Stimulated activated CD4-positive, alpha-beta T cell treated with anti-CD3 and anti-CD28 coated beads, TNF-alpha, amount 100 ng/mL, for 24 hours (primary cell): ENCODE measurements at regions not wholly inside any gene's neighbourhood (a gene's known extent, or its start where the extent isn't known, plus 50 kb on each side); places are given as distances from the start of the nearest gene placed in this dataset.

ENCODE experiments used
- DNase-seq, 3 experiments: peaks; one replicate each; pipeline ENCODE4 v3.0.0-alpha.2; 2020; ENCODE audit warnings: low read depth in 3 of 3

DNA sequence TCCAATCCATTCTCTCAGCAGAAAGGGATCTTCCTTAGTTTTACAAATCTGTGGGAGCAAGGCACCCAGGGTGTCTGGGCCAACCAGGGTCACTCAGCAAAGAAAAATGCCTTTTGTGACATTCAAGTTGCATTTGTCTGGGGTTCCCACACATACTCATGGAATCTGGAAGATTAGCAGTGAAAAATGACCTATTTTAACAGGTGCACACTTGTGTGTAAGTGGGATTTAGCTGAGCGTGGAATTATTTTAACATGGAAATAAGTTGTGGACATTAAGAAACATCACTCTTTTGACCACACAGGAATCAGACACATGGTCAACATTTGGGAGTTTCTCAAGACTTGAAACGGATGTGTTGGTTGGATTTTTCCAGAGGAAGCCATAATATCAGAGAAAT lies 234.9 kb downstream of the OPA1 start:
- no peak for DNase-seq

DNA sequence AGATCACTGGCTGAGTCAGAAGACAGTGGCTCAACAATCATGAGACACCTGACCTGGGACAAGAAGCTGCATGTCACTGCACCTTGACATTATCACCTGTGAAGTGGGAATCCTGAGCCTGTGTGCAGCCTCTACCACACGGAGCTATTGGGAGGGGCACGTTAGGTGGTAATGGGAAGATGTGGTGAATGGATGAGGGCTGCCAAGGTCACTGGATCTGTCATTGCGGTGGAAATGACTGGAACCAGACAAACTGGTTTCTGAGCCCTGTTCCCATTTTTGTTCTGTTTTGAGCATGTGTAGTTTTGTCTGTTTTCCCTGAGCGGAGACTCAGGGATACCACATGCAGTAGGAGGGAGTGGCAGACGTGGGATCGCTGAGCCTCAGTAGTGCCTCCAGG lies 235.5 kb downstream of the OPA1 start:
- DNase-seq = no peak

DNA sequence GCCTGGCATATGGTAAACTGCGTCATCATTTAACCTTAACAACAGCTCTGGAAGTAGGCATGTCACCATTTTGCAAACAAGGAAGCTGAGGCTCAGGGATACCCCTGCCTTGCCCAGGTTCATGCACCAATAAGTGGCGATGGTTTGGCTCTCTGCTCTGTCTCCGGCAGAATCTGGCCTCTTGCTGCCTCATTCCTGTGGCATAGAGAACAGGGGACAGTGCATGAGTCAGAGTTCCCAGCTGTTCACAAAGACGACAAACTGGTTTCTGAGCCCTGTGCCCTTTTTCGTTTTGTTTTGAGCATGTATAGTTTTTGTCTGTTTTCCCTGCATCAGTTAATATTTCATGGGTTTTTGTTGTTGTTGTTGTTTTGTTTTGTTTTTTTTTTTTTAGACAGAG lies 236.8 kb downstream of the OPA1 start:
- DNase-seq = no peak

DNA sequence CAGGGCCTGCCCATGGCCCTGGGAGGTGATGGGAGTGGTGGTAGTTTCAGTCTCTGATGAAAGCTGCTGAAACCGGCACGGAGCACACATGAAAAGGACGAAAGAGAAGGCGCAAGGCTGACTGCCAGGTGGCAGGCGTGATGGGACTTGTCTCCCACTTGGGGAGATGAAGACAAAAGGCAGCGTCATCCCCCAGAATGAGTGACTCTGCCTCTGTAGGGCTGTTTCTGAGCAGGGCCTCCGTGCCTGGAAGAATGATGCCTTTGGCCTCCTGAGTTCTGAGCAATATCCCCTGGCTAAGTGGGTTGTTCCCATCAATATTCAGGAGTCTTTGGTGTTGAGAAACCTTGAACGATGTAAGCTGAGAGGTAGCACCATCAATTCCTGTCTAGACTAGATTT lies 237.8 kb downstream of the OPA1 start:
- DNase-seq = no peak

DNA sequence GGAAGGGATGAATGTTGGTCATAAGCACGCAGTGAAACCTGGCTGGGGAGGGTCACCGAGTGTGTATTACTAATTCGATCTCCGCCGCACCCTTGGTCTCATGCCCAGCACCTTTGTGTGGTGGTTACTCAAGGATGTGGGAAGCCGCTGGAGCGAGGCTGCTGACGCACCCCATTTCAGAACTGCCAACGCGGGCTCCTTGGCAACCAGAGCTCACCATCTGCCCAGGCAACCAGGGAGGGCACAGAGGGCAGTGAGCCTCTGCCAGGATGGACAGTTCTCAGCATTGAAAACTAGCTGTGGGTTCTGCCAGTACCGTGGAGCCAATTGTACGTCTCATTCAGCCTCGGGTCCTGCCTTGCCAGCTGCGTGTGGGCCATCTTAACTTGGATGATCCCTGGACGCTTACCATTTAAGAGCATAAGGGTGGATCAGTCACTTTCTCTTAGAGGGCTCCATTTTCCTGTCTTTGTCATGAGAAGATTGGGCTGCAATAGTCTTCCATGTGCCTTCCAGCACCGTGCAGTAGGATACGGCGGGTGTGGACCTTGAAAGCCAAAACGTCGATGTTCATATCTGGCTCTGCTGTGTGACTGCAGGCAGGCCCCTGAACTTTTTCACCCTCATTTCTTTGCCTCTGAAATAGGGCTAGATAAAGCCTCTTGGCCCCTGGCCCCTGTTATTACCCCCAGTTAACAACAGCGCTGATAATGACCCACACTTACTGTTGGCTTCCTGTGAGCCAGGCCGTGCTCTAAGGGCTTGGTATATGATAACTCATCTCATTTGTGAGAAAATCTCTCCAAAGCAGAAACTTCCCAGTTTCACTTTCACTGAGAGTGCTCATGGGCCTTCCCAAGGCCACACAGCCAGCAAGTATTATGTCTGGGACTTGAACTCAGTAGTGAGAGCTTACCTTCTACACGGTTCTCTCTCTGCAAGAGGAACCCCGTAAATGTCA lies 238.8 kb downstream of the OPA1 start:
- no peak for DNase-seq

DNA sequence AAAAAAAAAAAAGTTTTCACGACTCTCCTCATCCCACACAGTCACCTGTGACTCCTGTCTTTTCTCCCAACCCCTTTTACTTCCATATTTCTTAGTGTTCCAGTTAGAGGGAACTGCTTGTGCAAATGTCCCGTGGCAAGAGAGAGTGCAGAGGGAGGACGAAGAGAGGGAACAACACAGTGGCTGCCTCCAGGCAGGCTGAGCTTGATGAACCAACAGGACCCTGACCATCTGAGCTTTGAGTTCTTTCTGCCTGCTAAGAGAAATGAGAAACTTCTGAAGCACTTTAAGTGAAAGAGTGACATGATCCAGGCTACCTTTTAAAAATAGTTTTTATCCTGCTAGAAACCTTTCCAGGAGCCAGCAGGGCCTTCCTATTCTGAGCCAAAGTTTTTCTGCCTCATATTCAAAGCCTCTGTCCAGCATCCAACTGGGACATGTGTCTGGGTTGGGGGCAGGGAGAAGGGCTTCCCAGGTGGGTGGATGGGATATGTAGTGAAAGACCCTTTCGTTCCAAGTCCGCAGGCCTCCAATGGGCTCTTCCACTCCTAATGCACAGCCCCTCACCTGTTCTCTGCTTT lies 239.9 kb downstream of the OPA1 start:
- DNase-seq = no peak

DNA sequence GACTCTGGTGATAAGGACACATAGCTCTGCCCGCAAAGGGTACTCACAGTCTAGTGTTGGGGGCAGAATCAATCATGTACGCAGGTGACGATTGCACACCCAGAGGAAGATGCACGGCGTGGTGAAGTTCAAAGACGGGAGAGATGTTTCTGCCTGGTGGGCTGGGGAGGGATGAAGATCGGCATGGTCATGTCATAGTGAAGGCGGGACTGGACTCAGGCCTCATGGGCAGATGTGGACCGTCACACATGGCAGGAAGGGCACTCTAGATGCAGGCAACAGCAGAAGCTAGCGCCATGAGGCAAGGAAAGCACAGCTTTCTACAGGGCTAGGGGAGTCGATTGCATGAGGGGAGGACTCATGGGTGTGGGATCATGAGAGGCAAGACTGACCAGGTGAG lies 240.6 kb downstream of the OPA1 start:
- DNase-seq = no peak

DNA sequence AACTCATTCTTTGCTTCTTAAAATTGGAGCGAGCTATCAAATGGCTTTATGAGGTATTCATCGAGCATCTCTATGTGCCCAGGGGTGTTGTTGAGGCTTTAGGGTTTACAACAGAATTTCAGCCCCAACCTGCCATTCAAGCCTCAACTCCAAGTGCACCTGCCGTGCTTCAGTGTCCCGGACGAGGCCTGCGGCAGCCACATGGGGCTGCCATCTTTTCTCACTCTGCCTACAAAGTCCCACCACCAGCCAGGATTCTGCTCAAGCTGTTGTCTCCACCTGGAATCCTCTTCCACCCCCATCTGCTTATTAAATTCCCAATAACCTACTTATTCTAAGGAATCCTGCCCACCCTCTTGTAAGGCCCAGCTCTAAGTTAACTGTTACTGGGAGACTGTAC lies 242.4 kb downstream of the OPA1 start:
- DNase-seq = no peak

DNA sequence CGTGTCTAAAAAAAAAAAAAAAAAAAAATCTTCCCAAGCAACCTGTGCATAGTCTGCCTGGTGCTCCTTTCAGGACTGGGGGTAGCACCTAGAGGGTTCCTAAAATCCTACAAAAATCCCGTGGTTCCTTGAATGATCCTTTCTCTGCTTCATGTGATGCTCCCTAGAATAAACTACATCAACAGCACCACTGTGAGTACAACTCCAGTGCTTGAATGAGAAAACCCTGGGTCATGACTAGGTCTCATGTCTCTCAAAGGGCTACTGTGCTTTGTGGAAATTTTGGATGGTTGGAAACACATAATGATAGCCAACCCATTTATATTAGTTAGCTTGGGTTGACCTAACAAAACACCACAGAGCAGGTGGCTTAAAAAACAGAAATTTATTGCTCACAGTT lies 243.5 kb downstream of the OPA1 start:
- DNase-seq = no peak

DNA sequence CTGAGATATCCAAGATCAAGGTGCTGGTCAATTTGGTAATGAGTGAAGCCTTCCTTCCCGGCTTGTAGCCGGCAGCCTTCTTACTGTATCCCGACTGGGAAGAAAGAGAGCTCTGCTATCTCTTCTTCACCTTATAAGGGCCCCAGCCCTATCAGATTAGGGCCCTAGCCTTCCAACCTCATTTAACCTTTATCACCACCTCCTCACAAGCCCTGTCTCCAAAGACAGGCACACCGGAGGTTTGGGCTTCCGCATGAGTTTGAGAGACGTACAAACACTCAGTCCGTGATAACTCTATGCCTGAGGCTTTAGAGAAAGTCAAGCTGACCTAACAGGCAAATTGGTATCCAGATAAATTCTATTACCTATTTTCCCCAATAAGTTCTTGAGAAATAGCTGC lies 243.9 kb downstream of the OPA1 start:
- no peak for DNase-seq

DNA sequence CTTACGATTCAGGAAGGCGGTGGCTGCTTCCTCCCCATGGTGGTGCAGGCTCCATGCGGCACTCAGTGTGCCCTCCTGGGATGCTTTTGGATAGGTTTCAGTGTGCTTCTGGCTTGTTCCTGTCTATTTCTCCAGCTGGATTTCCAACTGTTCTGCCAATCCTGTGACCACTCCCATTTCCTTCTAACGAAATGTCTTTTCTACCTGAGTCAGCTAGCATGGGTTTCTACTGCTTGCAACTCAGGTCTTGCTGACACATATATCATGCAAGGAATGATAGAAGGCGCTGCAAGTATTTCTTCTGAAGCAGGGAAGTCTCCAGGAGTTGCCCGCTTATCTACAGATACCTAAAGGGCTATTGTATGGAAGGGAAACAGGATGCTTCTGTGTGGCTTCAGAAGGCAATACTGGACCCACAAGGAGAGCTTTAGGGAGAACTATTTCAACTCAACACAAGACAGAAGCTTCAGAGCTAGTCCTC lies 244.4 kb downstream of the OPA1 start:
- no peak for DNase-seq

DNA sequence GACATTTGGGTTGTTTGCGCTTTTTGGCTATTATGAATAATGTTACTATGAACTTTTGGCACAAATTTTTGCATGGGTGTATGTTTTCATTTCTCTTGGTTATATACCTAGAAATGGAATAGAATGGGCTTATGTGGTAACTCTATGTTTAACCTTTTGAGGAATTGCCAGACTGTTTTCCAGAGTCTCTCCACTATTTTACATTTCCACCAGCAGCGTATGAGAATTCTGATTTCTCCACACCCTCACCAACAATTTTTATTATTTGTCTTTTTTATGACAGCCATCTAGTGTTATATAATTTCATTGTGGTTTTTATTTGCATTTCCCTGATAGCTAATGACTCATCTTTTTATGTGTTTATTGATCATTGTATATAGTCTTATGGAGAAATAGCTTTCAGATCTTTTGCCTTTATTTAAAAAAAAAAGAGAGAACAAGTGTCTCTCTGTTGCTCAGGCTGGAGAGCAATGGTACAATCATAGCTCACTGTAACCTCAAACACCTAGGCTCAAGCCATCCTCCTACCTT lies 247.2 kb downstream of the OPA1 start:
- no peak for DNase-seq

DNA sequence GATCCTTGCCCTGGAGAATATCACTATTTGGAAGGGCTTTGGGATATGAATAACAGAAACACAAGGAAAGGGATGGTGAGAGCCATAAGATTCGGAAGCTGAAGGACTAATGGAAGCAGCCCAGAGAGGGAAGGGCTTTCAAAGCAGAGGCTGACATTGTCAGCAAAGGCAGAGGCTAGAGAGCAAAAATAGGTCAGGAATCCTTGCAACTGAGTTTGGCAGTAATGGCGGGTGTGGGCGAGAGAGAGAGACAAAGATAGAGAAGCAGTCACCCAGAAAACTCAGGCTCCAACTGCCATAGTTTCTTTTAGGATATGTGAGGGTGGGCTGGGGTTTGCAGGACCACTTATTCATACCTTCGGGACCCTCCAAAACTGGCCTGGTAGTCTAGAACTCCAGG lies 248.6 kb downstream of the OPA1 start:
- DNase-seq = no peak

DNA sequence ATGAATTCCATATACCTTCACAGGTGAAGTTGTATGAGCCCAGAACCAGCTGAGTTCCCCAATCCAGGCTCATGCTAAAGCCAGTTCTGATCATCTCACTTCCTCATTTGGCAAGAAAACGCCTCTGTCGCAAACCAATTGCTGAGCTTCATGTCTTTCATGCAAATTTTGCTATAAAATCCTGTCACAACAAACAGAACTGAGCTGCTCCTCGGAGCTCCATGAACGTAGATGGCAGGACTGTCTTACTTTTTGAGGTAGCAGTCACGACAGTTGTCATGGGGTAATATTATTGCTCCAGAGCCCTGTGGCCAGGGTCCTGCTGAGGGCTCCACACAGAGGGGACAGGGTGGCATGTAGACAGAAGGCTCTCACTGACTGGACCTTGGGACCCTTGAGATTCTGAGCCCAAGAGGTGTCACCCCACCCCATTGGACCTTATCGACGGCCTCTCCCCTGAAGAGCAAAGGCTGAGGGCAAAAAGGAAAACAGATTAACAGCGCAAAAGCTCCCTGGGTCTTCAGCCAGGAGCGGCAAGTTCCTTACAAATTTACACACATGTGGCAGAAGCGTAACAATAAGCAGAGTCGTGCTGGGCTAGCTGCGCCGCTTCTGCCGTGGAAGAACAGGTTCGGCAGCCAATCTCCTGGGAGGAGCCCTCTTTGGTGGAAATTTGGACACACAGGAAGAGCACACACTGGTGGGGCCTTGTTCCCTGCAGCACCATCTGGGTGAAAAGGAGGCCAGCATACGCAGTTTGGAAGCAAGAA lies 249.2 kb downstream of the OPA1 start:
- DNase-seq = no peak

DNA sequence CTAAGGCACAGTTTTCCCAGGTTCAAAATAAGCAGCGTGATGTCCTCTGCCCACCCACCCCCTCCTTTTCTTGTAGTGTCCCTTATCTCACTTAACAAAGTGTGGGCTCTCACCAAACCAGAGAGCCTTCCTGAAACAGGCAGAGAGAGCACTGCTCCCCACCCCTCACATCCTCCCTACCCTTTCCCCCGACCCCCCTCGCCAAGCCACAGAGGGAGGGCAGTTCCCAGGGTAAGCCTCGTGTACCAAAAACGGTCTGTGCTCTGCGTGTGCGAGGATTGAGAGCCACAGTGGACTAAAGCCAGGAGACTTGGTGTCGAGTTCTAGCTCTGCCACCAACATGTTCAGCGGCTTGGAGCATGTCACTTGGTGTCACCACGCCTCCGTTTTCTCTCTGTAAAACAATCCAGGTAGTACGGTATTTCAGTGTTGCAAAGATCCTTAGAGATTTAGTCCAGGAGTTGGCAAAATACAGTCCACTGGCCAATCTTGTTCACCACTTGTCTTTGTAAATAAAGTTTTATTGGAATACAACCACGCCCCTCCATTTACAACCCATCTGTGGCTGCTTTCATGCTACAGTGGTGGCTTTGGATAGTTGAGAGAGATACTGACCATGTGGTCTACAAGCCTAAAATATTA lies 249.9 kb downstream of the OPA1 start:
- no peak for DNase-seq

DNA sequence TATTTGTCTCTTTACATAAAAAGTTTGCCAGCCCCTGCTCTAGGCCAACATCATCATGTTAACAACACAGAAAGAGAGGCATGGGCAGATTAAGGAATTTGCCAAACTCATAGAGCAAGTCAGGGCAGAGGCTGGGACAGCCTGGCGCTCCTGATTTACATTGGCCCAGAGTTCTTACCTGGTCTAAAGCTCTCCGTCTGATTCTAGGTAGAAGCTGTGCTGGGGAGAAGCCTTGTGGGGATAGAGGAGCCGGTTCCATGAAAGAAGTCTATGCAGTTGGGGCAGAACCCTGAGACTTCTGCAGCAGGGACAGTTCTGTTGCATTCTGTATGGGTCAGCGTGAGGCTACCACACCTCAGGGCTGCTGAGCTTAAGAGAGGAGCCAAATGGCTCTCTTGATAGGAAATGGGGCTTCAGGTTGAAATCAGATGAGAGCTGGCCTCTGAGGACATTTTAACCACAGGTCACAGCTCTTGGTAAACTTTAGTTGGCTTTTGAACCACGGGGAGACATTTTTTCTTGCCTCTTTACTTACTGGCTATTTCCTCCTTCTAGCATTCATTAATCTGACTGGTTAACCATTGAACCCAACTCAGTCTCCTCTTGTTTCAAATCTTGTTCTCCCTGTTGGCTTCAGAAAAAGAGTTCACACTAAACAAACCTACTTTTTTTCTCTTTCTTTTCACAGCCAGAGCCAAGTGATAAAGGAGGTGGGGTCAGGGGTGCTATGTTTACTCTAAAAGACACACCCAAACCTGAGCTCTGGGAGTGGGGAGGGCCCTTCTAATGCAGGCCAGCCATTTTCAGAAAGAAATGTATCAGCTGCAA lies 250.7 kb downstream of the OPA1 start:
- DNase-seq = no peak

DNA sequence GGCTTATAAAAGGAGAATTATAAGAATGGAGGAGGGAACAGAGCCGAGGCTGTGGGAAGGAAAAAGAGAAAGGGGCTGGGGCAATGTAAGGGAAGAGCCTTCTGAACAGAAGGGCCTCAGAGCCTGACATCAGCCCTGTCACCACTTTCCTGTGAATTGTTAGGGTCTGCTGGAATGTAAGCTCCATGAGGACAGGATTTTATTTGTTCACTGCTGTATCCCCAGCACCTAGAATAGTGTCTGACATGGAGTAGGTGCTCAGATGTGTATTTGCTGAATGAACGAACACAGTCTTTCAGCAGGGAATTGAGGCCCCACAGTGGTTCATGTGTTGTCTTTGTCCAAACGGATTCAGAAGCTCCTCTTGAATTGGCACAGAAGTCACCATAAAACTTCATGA lies 251.5 kb downstream of the OPA1 start:
- no peak for DNase-seq

DNA sequence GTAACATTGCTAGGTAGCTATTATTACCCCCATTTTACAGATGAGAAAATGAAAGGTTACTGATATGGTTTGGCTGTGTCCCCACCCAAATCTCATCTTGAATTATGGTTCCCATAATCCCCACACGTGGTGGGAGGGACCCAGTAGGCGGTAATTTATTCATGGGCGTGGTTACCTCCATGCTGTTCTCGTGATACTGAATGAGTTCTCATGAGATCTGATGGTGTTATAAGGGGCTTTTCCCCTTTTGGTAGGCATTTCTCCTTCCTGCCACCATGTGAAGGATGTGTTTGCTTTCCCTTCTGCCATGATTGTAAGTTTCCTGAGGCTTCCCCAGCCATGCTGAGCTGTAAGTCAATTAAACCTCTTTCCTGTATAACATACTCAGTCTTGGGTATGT lies 252.1 kb downstream of the OPA1 start:
- DNase-seq = no peak

DNA sequence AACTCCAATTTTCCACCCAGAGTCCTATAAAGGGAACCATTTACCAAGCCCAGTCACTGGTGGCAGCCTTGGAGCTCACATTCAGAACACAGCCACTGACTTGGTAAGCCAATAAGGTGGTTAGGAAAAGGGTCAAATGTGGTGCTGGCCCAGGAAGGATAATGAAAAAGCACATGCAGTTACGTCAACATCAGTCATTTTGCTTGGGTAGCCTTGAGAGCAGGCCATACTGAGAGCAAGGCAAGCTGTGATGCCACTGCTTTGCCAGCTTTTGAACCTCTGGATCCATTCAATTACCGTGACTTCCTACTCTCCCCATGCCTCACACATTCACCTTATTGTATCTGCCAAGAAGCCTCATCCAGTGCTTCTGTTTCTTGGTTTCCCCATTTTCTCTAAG lies 253.6 kb downstream of the OPA1 start:
- no peak for DNase-seq

DNA sequence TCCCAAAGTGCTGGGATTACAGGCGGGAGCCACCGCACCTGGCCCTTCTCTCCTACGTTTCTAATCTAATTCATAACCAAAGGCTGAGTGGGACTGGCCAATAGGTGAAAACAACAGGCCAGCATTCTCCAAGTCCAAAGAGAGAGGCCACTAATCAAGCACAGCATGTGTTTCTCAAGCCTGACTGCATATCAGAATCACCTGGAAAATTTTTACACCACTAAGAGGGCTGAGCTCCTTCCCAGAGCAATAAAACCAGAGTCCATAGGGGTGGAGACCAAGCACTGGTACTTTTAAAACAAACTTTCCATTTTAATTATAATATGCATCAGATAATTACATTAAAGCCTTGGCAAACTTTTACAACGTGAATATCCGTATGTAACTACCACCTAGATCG lies 254.4 kb downstream of the OPA1 start:
- no peak for DNase-seq

DNA sequence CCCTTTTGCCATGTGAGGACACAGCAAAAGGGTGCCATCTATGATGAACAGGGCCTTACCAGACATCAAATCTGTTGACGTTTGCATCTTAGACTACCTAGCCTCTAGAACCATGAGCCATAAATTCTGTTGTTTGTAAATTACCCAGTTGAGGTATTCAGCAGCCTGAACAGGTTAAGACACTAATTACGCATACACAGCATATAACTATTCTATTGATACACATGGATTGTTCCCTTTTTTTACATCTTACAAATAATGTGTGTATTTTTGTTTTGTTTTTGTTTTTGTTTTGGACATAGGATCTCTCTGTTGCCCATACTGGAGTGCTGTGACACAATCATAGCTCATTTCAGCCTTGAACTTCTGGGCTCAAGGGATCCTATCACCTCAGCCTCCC lies 255.5 kb downstream of the OPA1 start:
- no peak for DNase-seq
